Putamen (tissue), 1 donor: ENCODE measurements at regions not wholly inside any gene's neighbourhood (a gene's known extent, or its start where the extent isn't known, plus 50 kb on each side); places are given as distances from the start of the nearest gene placed in this dataset.
"Not testable (repeated sequence)": the region's sequence is repeated elsewhere in the genome, so short reads cannot be mapped to it uniquely, and the experiment has no call there.

Experiments used
- DNase-seq: peaks from one replicate; pipeline ENCODE4 v3.0.0-alpha.2; 2016; ENCODE audit warnings: low spot score

DNA sequence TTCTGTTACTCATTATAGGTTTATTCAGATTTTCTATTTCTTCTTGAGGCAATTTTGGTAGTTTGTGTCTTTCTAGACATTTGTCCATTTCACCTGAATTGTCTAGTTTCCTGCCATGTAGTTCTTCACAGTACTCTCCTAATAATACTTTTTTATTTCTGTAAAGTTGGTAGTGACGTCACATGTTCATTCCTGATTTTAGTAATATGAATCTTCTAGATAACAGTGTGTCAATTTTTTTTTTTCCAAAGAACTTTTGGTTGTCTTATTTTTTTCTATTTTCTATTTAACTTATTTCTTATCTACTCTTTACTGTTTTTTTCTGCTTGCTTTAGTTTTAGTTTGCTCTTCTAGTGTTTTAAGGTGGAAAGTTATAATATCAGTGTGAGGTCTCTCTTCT is 197.3 kb upstream of the SHH start:
- DNase-seq, result no peak

- not testable (repeated sequence) for DNase-seq
These were observed 194.6 kb upstream of the SHH start for GRCh38 chr7:156006876-156007275.

DNA sequence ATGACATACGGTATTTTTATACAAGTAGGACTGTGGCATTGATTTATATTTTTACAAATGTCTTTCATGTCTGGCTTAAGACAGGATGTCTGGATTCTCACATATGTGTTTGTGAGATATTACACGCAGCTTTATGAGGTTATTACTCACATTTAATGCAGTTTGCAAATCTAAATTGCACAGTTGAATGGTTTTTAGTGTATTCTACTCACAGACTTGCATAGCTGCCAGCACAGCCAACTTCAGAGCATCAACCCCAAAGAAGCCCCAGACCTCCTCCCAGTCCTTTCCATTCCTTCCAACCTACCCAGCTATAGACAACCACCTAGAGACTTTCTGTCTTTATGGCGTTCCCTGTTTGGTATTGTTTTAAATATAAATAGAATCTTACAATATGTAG is 193.8 kb upstream of the SHH start:
- no peak for DNase-seq

DNA sequence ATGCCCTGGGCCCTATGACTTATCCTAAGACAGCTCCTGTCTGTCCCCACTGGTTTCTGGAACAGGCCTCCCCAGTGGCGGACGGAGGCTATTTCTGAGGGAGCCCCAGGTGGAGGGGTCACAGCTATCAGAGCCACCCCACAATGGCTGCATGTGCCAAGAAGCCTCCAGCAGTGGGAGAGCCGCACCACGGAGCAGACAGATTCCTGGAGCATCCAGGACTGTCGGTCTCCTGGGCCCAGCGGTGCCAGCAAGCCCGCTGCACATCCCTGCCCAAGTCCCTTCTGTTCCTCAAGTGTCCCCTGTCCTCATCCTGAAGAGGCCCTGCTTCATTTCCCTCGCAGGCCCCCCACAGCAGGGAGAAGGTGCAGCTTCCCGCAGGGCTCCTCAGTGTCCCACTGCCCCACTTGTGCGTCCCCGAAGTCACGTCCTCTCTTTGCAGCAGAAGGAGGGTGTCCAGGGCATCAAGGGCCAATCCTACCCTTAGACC is 193.0 kb upstream of the SHH start:
- DNase-seq, result no peak

GRCh38 chr7:156004265-156005201 is 192.3 kb upstream of the SHH start:
- no peak for DNase-seq

- no peak for DNase-seq
These were observed 191.2 kb upstream of the SHH start for GRCh38 chr7:156003220-156004162.

DNA sequence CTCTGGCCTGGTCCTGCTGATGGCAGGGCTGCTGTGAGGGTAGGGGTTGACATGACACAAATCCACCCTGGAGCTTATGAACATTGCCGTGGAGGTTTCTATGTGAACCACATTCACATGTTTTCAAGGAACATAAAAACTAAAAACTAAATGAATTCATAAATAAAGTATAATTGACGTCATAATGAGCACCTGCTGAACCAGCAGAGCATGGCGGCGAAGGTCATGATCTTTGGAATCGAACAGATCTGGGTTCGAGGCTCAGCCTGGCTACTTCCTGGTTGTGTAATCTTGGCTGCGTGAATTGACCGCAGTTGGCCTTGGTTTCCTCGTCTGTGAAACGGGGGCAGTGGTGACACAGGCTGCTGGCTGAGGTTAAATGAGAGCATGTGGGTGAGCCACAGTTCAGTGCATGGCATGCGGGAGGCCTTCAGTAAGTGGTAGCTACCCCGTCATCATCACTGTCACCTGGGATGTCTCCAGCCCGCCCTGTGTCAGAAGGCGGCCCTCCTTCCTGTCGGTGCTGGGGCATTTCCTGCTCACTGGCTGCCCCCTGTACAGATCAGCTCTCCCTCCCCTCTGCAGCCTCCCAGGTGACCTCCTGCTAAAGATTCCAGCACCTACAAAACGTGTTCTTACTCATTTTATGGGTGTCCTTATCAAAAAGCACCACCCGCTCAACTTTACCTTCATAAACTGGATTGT is 190.3 kb upstream of the SHH start:
- no peak for DNase-seq

DNA sequence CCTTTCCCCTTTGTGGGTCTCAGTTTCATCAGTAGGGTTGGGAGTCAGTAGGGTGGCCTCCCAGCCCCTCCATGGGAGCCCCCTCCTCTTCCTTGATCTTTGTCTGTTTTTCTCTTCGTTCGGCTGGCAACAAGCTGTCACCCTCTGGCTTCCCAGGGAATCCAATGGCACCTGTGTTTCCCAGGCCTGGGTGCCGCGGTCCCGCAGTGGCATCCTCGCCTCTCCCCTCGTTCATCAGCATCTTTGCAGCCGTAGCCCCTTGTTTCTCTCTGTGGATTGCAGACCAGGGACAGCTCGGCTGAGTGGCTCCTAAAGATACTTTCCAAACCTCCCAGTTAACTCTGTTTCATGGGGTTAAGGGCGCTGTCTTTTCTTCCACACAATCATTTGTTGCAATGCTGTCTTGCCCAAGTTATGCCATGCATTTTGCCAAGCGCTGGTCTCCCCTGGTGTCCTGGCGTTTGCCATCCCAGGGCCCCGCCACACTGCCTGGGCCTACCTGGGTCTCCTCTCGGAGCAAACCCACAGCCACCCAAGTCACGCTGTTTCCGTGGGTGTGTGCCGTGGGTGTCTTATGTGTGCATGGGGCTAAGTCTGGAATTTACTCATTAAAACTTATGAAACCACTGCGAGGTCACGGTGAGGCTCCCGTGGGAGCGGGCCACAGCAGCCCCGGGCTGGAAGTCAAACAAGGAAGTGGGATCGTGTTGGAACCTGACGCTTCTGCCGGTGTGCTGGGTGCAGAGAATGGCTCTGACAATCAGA is 189.4 kb upstream of the SHH start:
- DNase-seq, result no peak

DNA sequence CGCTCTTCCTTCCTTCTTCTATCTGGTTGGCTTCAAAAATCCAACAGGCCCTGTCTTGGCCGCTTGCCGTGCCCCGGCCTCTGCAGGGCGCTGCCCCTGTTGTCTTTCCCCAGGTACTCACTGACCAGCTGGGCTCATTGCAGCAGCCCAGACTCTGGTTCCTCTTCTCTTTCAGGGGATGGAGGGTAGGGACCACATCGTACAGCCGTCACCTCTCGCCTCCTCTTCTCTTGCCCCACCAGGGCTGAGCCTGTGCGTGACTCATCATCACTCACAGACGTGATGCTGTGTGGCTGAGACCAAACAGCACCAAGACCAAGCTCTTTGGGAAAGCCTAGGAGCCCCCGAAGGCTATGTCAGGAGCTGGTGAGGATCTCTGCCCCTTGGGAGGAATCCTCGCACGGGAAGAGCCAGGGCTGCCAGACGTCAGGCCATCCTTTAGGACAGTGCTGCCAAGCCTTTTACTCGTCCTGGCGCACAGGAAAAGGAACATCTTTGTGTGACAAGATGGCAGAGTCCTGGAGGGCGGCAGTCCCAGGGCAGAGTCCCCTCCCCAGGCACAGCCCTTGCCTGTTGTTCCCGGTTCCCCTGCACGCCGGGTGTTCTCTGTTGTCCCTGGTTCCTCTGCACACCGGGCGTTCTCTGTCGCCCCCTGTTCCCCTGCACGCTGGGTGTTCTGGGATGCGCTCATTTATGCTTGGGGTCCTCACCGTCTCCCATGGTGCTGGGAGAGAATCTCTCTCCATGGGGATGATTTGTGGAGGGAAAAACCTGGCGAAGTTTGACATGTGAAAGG is 188.5 kb upstream of the SHH start:
- no peak for DNase-seq

DNA sequence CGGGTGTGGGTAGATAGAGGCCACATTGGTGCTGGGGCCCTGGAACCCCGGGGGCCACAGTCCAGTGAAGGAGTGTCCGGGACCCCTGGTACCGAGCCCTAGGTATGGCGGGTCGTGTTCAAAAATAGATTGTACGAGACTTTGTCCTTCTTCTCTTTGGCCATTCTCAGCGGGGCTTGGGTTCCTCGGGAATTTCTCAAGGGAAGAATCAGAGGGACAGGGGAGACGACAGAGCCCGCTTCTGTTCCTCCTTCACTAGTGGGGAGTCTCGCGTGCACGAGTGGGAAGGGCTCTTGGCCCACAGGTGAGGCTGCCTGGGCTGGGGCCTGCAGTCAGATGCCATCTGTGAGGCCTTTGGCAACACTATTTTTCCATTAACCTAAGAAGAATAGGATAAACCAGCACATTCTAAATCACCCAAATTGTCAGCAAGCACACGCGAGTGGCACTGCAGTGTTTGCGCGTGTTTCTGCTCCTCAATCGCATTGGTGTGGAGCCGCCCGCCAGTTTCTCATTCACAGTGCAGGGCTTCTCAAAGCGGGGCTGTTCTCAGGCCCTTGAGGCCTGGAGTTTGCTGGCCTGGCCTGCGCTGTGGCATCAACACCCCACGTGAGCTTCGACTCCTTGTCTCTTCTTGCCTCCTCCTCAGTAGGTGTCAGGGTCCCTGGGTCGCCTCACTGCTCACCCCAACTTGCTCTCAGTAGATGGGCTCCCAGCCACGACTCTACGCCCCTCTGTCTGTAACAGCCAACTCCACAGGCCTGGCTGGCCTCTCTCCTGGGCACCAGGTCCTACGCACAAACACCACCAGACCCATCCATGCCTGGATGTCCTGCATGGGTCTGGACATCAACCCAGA is 187.6 kb upstream of the SHH start:
- no peak for DNase-seq

GRCh38 chr7:155998766-155999630 is 186.7 kb upstream of the SHH start:
- no peak for DNase-seq

DNA sequence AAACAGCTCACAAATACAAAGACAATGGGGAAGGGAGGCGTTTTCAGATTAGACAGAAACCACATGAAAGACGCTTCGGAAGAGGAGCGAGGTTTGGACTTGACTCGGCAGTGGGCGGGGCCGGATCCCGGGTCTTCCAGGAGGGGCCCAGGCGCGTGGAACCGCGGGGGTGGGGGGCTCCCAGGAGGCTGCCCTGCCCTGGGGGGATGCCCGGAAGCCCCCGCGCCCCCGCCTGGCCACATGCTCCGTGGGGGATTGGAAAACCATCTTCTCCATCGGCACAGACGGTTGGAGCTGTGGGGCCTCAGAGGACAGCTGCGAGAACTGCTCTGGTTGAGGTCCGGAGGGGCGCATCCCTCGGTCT is 186.0 kb upstream of the SHH start:
- no peak for DNase-seq

- no peak for DNase-seq
These were observed 185.4 kb upstream of the SHH start for GRCh38 chr7:155997431-155998327.

- DNase-seq, result no peak
These were observed 184.5 kb upstream of the SHH start for GRCh38 chr7:155996718-155997280.

DNA sequence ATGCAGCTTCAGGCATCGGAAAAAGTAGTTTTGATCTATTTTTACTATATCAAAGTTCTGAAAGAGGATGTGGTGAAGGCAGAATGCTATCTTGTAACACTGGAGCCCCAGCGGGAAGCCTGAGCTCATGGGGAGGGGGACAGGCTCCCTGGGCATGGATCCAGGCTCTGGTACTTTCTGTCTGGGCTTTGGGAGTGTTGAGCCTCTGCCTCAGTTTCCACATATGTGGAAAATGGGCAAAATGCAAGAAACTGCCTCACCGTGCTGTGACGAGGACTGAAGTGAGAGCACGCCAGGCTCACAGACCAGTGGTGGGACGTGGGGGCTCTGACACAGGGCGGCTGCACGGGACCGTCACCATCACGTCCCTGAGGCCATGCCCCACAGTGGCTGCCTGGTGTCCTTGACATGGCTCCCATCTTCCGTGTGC is 182.9 kb upstream of the SHH start:
- DNase-seq, result no peak

- DNase-seq, result no peak
These were observed 182.1 kb upstream of the SHH start for GRCh38 chr7:155994279-155994811.
